ENCODE measurements at regions not wholly inside any gene's neighbourhood (a gene's known extent, or its start where the extent isn't known, plus 50 kb on each side); places are given as distances from the start of the nearest gene placed in this dataset.
"Not testable (repeated sequence)": the region's sequence is repeated elsewhere in the genome, so short reads cannot be mapped to it uniquely, and the experiment has no call there.

DNA sequence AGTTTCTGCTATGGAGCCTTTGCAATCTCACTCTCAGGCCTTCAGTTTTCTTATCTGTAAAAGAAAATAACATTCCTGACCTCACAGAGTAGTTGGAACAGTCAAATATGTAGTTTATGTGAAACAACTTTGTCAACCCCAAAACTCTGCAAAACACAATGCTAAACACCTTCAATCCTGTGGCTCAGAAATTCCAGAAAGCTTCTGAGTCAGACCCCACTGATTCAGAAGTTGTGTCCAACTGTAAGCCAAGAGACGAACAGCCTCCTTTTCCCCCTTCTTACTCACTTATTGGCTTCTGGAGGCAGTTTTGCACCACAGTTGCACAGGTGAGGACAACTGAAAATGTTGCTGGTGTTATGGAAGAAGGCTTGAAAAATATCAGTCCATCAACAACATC, 52.9 kb downstream of the TMSB4Y start:
- DNase-seq = no peak

GRCh38 chrY:13766040-13766439, 62.3 kb downstream of the TMSB4Y start:
- no peak for DNase-seq

- DNase-seq = no peak
Measured at GRCh38 chrY:13790108-13790793, 86.6 kb downstream of the TMSB4Y start.

- DNase-seq = no peak
Measured at GRCh38 chrY:13795067-13795466, 91.4 kb downstream of the TMSB4Y start.

GRCh38 chrY:13802828-13803227, 99.1 kb downstream of the TMSB4Y start:
- no peak for DNase-seq

DNA sequence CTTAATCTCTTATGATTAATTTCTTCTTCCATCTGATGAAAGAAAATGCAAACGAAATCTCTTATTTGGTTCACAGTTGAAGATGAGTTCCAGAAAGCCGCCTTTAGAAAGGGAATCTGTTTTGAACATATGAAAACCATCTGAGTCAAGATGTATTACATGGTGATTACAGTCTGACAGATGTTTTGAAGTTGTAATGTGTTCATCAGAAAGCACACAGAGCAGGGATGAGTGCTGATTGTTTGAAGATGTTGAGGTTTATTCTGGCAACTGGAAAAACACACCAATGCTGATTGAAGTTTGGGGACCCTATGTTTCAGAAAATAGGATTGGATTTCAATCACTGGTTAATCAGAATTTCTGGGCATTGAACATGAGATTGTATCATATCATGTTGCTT, 99.7 kb downstream of the TMSB4Y start:
- no peak for DNase-seq

GRCh38 chrY:13804124-13805056, 100.7 kb downstream of the TMSB4Y start:
- no peak for DNase-seq

DNA sequence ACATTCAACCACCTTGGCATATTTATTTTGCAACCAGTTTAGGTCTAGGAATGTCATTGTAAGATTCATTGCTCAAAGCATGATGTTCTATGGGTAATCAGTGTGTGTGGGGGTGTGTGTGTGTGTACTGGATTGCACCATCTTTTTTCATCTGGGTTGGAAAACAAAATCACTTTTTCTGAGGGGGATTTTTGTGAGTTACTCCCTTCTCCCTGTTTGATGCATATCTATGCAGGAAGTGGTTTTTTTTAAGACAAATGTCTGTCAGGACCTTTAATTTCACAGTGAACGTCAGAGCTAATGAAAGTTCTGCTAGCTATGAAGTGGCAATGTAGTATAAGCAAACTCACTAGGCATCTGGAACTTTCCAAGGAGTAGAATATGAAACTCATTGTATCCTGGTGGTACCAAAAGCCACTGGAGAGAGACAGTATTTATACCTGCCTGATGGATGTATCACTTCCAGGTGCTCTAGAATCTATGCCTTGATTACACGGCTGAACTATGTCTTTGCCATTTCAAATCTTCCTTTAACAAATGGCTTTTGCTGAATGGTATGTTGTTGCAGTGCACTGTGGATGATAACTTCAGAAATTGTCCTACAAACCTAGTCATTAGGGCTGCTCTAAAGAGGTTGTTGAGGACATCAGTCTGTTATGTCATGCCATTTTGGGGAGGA, 101.5 kb downstream of the TMSB4Y start:
- DNase-seq = peak; percentile 18

- DNase-seq = no peak
Measured at GRCh38 chrY:13805736-13806067, 102.0 kb downstream of the TMSB4Y start.

GRCh38 chrY:13830089-13830488, 126.4 kb downstream of the TMSB4Y start:
- no peak for DNase-seq

GRCh38 chrY:13844411-13844810, 140.7 kb downstream of the TMSB4Y start:
- no peak for DNase-seq

- DNase-seq = no peak
Measured at GRCh38 chrY:13845276-13845675, 141.0 kb downstream of the VCY start.

- DNase-seq = no peak
Measured at GRCh38 chrY:13869611-13870010, 116.7 kb downstream of the VCY start.

DNA sequence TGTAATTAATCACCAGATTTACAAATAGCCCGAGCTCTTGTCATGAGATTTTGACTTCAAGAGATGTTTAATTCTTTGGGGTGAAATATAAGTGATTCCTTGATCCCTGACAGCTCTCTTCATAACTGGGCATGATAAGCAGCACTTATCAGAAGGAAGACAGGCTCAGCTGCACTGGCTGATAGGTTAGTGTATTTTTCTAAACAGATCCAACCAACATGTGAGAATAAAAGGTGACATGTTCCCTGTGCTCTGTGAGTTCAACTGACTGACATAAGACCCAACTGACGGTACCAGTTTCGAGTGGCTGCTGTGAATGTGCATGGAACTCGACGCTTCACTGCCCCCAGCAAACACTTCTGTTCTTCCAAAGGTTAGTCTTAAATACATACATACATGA, 114.8 kb downstream of the VCY start:
- no peak for DNase-seq

DNA sequence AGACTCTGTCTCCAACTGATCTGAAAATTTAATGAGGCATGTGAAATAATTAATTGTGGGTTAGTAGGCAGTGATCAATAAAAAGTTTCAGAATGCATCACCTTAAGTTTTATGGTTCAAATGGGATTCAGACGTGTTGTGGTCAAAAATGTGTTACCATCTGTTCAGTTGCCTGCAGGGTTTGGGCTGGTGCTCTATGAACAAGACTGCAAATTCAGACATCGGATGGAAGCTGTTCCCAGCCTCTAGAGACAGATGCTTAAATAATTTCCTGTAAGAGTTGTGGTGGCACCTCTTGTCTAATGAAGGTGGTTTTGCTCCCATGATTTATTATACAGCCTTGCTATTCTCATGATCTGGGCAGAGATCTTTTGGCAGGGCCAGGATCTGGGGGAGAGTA, 113.6 kb downstream of the VCY start:
- no peak for DNase-seq

DNA sequence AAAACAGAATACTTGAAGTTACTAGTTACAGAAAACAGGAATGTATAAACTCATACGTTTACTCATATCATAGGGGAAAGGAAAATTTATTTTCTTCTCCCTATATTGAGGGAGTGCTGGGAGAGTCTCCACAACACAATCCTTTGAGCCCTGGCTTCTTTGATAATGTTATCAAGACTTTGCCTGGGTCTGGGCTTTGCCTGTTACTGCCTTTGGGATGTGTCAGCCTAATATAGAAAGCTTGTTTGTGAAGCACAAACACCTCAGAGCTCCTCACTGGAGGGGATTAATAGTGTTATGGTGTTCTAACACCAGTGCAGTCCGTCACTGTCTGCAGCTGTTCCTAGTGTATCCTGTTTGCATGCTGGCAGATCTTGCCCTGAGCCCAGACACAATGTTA, 107.8 kb downstream of the VCY start:
- no peak for DNase-seq

- DNase-seq = no peak
Measured at GRCh38 chrY:13881096-13881495, 105.2 kb downstream of the VCY start.

DNA sequence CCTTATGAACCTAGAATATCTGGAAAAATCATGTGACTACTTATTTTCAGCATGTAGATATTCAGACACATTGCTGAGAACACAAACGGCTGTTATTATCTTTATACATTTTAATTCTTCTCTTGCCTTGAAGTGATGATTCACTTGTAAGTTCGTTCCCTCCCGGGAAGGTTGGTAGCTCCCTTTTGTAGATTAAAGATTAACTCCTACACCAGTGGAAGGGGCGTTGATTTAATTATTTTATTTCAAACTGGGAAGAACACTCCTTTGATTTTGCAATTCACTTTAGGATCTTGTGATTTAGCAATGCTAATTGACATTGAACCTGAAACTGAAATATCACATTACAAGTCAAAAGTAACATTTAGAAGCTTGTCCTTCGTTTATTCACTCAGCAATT, 103.4 kb downstream of the VCY start:
- no peak for DNase-seq

DNA sequence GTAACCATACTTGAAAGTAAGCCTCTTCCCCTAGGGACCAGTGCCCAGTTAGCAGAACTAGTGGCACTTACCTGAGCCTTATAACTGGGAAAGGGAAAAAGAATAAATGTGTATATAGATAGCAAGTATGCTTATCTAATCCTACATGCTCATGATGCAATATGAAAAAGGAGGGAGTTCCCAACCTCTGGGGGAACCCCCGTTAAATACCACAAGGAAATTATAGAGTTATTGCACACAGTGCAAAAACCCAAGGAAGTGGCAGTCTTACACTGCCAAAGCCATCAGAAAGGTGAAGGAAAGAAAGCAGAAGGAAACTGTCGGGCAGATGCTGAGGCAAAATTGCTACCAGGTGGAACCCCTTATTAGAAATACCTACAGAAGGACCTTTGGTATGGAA, 92.2 kb downstream of the VCY start:
- peak; percentile 1 for DNase-seq

DNA sequence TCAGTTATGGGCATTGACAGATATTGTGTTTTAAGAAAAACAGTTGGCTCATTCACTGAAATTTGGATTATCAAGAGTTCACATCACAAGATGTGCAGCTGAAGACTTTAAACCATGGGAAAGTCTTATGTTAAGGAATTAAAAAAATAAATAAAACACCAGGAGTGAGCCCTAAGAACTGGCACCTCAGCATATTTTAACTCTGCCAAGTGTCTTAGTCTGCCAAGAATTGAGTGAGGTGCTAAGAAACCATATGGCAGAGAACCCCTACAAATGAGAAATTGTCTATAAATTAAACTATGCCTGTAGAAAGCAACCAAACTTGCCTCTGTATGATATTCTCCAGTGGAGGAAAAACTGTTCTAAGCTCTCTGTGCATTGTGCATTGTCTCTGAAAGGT, 78.5 kb downstream of the VCY start:
- no peak for DNase-seq

GRCh38 chrY:13930436-13930835, 55.8 kb downstream of the VCY start:
- not testable (repeated sequence) for DNase-seq
